GM13976 (cell line): ENCODE measurements at regions not wholly inside any gene's neighbourhood (a gene's known extent, or its start where the extent isn't known, plus 50 kb on each side); places are given as distances from the start of the nearest gene placed in this dataset.
"Not testable (repeated sequence)": the region's sequence is repeated elsewhere in the genome, so short reads cannot be mapped to it uniquely, and the experiment has no call there.

ENCODE experiments used
- DNase-seq: peaks from one replicate; pipeline ENCODE4 v3.0.0; 2012; ENCODE audit warnings: low spot score
- in situ Hi-C: fragments of 300-500 bp; cut with MboI; formaldehyde crosslinking; loops from one replicate; pipeline ENCODE4 v1.12.0; 2022; ENCODE audit warnings: low sequenced_read_pairs, mixed read lengths, inconsistent platforms; ENCODE audit not compliant: unreplicated experiment
- TF ChIP-seq, protein P1 (sequence below): IDR thresholded peaks from 2 replicates; pipeline ENCODE4 v1.5.1; 2012; ENCODE audit warnings: borderline replicate concordance, mild to moderate bottlenecking; ENCODE audit not compliant: insufficient read depth; ENCODE audit errors: extremely low read depth, missing control alignments, control extremely low read depth

DNA sequence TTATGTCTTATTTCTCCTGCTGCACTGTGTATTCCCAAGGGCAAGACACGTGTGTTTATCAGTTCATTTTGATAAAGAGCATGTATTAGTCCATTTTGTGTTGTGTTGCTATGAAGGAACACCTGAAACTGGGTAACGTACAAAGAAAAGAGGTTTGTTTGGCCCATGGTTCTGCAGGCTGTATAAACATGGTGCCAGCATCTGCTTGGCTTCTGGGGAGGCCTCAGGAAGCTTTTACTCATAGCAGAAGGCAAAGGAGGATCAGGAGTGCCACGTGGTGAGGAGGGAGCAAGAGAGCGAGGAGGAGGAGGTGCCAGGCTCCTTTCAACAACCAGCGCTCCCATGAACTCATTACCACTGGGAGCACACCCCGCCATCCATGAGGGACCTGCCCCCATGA lies 214.0 kb downstream of the UQCRFS1 start:
- in situ Hi-C loops: no loop called here
- TF ChIP-seq, protein P1, sequence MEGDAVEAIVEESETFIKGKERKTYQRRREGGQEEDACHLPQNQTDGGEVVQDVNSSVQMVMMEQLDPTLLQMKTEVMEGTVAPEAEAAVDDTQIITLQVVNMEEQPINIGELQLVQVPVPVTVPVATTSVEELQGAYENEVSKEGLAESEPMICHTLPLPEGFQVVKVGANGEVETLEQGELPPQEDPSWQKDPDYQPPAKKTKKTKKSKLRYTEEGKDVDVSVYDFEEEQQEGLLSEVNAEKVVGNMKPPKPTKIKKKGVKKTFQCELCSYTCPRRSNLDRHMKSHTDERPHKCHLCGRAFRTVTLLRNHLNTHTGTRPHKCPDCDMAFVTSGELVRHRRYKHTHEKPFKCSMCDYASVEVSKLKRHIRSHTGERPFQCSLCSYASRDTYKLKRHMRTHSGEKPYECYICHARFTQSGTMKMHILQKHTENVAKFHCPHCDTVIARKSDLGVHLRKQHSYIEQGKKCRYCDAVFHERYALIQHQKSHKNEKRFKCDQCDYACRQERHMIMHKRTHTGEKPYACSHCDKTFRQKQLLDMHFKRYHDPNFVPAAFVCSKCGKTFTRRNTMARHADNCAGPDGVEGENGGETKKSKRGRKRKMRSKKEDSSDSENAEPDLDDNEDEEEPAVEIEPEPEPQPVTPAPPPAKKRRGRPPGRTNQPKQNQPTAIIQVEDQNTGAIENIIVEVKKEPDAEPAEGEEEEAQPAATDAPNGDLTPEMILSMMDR: no peak
- DNase-seq: no peak

DNA sequence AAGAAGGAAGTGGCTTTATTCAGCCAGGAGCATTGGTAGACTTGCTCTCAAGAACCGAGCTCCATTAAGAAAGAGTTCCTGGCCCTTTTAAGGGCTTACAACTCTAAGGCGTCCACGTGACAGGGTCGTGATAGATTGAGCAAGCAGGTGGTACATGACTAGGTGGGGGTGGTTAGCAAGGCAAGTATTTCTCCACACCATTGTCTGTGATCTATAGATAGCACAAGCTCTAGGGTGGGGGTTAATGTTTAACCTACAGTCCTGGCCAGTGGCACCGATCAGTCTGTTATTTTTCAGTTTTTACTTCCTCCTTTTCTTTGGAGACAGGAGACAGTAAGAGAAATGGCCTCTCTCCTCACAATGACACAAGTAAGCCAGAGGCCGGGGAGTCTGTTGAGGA lies 215.1 kb downstream of the UQCRFS1 start:
- in situ Hi-C loops, DNase-seq: not testable (repeated sequence)

DNA sequence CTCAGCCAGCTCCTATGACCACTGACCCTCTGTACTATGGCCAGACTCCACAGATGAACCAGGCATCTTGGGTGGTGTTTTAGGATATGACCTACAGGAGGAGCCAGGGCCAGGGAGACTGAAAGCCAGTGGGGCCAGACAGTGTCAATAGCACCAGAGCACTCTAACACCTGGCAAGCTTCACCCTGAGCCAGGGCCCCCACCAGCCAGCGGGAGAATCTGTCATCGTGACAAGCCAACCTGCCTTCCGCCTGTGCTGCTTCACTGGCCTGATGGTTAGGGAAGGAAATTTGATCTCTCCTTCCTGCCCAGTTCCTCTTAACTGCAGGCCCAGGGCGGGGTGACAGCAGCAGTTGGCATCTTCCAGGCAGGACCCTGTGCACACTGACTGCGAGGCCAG lies 222.4 kb downstream of the UQCRFS1 start:
- in situ Hi-C loops: no loop called here

DNA sequence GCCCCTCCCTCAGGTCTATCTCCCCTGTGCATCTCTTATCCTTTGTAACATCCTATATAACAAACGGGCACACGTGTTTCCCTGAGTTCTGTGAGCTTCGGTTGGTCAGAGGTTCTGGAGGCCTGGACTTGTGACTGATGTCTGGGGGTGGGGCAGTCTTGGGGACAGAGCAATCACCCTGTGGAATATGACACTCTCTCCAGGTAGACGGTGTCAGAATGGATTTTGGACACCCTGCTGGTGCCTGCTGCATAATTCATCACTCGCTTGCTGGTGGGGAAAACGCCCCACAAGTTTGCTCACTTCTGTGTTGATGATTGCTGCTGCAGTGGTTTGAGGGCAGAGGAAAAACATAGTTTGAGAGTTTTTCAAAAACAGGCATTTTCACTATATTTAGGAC lies 223.2 kb downstream of the UQCRFS1 start:
- in situ Hi-C loops: no loop called here
- TF ChIP-seq, protein P1: no peak
- no peak for DNase-seq

More for the DNA sequence above, 222.4 kb downstream of the UQCRFS1 start:
- DNase-seq: no peak
- TF ChIP-seq, protein P1: no peak

DNA sequence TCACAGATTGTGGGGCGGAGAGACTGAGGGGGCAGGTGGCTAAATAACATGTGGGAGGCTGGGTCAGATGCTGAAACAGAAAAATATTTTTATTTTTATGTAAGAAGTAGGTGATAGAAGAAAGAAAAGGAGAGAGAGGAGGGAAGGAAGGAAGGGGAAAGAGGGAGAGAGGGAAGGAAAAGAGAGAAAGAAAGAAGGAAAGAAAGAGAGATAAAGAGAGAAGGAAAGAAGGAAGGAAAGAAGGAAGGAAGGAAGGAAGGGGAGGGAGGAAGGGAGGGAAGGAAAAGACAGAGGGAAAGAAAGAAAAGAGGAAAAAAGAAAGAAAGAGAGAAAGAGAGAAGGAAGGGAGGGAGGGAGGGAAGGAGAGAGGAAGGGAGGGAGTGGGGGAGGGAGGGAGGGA lies 224.9 kb downstream of the UQCRFS1 start:
- DNase-seq: no peak
- TF ChIP-seq, protein P1: no peak
- in situ Hi-C loops: no loop called here

DNA sequence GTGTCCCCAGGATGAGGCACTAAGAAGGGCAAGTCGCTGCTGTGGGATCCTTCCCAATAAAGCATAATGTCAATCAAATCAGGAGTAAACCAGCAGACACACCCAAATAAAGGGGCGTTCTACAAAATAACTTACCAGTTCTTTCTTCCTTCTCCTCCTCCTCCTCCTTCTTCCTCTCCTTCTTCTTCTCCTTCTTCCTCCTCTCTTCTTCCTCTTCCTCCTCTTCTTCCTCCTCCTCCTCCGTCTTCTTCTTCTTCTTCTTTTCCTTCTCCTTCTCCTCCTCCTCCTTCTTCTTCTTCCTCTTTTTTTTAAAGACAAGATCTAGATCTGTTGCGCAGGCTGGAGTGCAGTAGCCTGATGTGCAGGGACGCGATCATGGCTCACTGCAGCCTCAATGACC lies 225.8 kb downstream of the UQCRFS1 start:
- TF ChIP-seq, protein P1: no peak
- DNase-seq: no peak
- in situ Hi-C loops: no loop called here

DNA sequence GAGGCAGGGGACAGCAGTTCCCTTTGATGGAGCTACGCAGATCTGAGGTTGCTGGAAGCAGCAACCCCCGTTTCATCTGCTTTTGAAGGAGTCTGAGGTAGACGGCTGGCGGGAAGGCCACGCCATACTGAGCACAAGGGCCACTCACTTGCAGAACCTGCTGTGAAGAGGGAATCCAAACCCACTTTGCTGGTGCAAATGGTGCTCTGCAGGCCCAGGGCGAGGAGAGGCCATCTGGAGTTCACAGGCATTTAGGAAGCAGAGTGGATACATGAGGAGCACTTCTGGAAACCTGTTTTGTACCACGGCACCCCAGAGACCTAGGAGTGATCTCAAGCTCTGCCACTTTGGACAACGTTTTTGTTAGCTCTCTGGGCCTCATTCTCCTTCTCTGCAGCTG lies 227.8 kb downstream of the UQCRFS1 start:
- DNase-seq: no peak
- TF ChIP-seq, protein P1: no peak
- in situ Hi-C loops: no loop called here
